HCT116 (cell line): ENCODE measurements at regions not wholly inside any gene's neighbourhood (a gene's known extent, or its start where the extent isn't known, plus 50 kb on each side); places are given as distances from the start of the nearest gene placed in this dataset.
A peak's percentile ranks its signal among the peaks of the same experiment; 100 is the strongest.

Experiments
- ATAC-seq: fragments of 200-7000 bp; cut with Tn5 transposase; 2 replicates; pipeline ENCODE4 v1.9.1; 2020; ENCODE audit warnings: mild to moderate bottlenecking, moderate library complexity
- BruUV-seq: library from RNA; stranded (reverse); fragments of 400-500 nt; replicated peaks from 2 replicates; lab custom pipeline; 2021; lab: Mats Ljungman, UMichigan
- CTCF ChIA-PET: fragments of 300-600 bp; sonication (Branson Sonifier 250); formaldehyde crosslinking; loops from one replicate; lab custom pipeline; 2021; ENCODE audit warnings: antibody characterized with exemption; lab: Charles Lee
- POLR2A ChIA-PET: fragments of 300-600, 350-600 bp; sonication (Branson Sonifier 250); formaldehyde crosslinking; loops from one replicate; lab custom pipeline; 2021; ENCODE audit warnings: antibody characterized with exemption; lab: Charles Lee
- RAD21 ChIA-PET, 2 experiments: fragments of 300-600 bp; sonication (Branson Sonifier 250); formaldehyde crosslinking; loops; one replicate each; lab custom pipeline; 2023; ENCODE audit warnings: low total read pairs in 2 of 2; ENCODE audit not compliant: uncharacterized antibody in 2 of 2, unreplicated experiment in 2 of 2, low non-redundant PET in 1 of 2; lab: Charles Lee
- DNase-seq: peaks from one replicate; pipeline ENCODE4 v3.0.0-alpha.2; 2010; ENCODE audit warnings: low read depth, low spot score
- H2AFZ ChIP-seq: fragments of 200-600 bp; shearing (Covaris generic), sonication (generic); 2 replicates; pipeline ENCODE4 v1.6.1; 2017; ENCODE audit warnings: low read depth, mixed run types, mixed read lengths, antibody characterized with exemption, low read length; ENCODE audit not compliant: poor library complexity, severe bottlenecking
- H3K27ac ChIP-seq: 2 replicates; pipeline ENCODE4 v1.5.1; 2012; ENCODE audit warnings: low read depth, low read length
- H3K27me3 ChIP-seq: fragments of 200-600 bp; sonication (generic); 2 replicates; pipeline ENCODE4 v1.6.1; 2016; ENCODE audit warnings: mixed run types, low read length, mixed read lengths; ENCODE audit not compliant: insufficient read depth
- H3K36me3 ChIP-seq, 2 experiments: fragments of 200-500 bp in 1 of 2; fragments of 200-600 bp in 1 of 2; sonication (Bioruptor generic) in 1 of 2; sonication (generic) in 1 of 2; 2 replicates each; pipeline versions ENCODE4 v1.5.1 to v1.6.1; 2014 to 2016; ENCODE audit warnings: low read length in 2 of 2, inconsistent platforms in 1 of 2, mixed read lengths in 1 of 2, mixed run types in 1 of 2; ENCODE audit not compliant: insufficient read depth in 2 of 2, control insufficient read depth in 1 of 2
- H3K4me1 ChIP-seq, 2 experiments: fragments of 200-600 bp in 1 of 2; sonication (generic) in 1 of 2; 2 replicates each; pipeline versions ENCODE4 v1.5.1 to v1.6.1; 2012 to 2017; ENCODE audit warnings: low read length in 2 of 2, inconsistent platforms in 1 of 2, mild to moderate bottlenecking in 1 of 2, mixed read lengths in 1 of 2, mixed run types in 1 of 2, moderate library complexity in 1 of 2; ENCODE audit not compliant: insufficient read depth in 2 of 2, control insufficient read depth in 1 of 2
- H3K4me2 ChIP-seq: fragments of 200-600 bp; sonication (generic); 2 replicates; pipeline ENCODE4 v1.6.1; 2017; ENCODE audit warnings: mixed run types, low read length, mixed read lengths
- H3K4me3 ChIP-seq, 2 experiments: fragments of 200-600 bp in 1 of 2; sonication (generic) in 1 of 2; replicated peaks in 1 of 2; 2 replicates each; pipeline ENCODE4 v1.5.1; 2011 to 2016; ENCODE audit warnings: low read length in 2 of 2, control low read depth in 1 of 2, low read depth in 1 of 2, mild to moderate bottlenecking in 1 of 2, mixed read lengths in 1 of 2, mixed run types in 1 of 2
- H3K79me2 ChIP-seq: fragments of 200-600 bp; sonication (generic); 2 replicates; pipeline ENCODE4 v1.6.1; 2017; ENCODE audit warnings: mild to moderate bottlenecking, mixed run types, low read length, moderate library complexity, mixed read lengths; ENCODE audit not compliant: insufficient read depth
- H3K9ac ChIP-seq: fragments of 200-600 bp; sonication (generic); 2 replicates; pipeline ENCODE4 v1.6.1; 2016; ENCODE audit warnings: low read length, mixed read lengths
- H3K9me2 ChIP-seq: fragments of 200-600 bp; sonication (generic), shearing (Covaris generic); 2 replicates; pipeline ENCODE4 v1.6.1; 2017; ENCODE audit warnings: mixed run types, mild to moderate bottlenecking, moderate library complexity; ENCODE audit not compliant: insufficient read depth
- H3K9me3 ChIP-seq, 2 experiments: fragments of 200-500 bp in 1 of 2; fragments of 200-600 bp in 1 of 2; sonication (Bioruptor generic) in 1 of 2; sonication (generic) in 1 of 2; 2 replicates each; pipeline ENCODE4 v1.6.1; 2014 to 2017; ENCODE audit warnings: low read length in 2 of 2, mixed read lengths in 2 of 2, inconsistent platforms in 1 of 2, low read depth in 1 of 2, mild to moderate bottlenecking in 1 of 2, mixed run types in 1 of 2, moderate library complexity in 1 of 2; ENCODE audit not compliant: control insufficient read depth in 1 of 2, insufficient read depth in 1 of 2
- H4K20me1 ChIP-seq: fragments of 200-600 bp; sonication (generic), shearing (Covaris generic); 2 replicates; pipeline ENCODE4 v1.6.1; 2017; ENCODE audit warnings: mixed run types, mild to moderate bottlenecking, moderate library complexity; ENCODE audit not compliant: insufficient read depth
- CBX3 ChIP-seq: IDR thresholded peaks from 2 replicates; pipeline ENCODE4 v1.6.1; 2012; ENCODE audit warnings: low read depth
- CEBPB ChIP-seq: IDR thresholded peaks from 2 replicates; pipeline ENCODE4 v1.6.1; 2012; ENCODE audit warnings: low read depth
- ELF1 ChIP-seq: IDR thresholded peaks from 2 replicates; pipeline ENCODE4 v1.6.1; 2012; ENCODE audit warnings: low read depth, borderline replicate concordance
- EZH2 ChIP-seq: fragments of 200-600 bp; sonication (generic); IDR thresholded peaks from 2 replicates; pipeline ENCODE4 v1.6.1; 2017; ENCODE audit warnings: antibody characterized with exemption, mixed run types
- FOSL1 ChIP-seq: IDR thresholded peaks from 2 replicates; pipeline ENCODE4 v1.6.1; 2012; ENCODE audit warnings: low read depth
- JUND ChIP-seq: IDR thresholded peaks from 2 replicates; pipeline ENCODE4 v1.6.1; 2012
- POLR2A ChIP-seq: IDR thresholded peaks from 2 replicates; pipeline ENCODE4 v1.7.0; 2011; ENCODE audit warnings: borderline replicate concordance; ENCODE audit not compliant: insufficient read depth, insufficient read length; ENCODE audit errors: extremely low read depth
- POLR2AphosphoS5 ChIP-seq: IDR thresholded peaks from 2 replicates; pipeline ENCODE4 v1.6.1; 2011; ENCODE audit warnings: mild to moderate bottlenecking, low read depth, low read length, moderate library complexity
- RAD21 ChIP-seq: IDR thresholded peaks from 2 replicates; pipeline ENCODE4 v1.6.1; 2012; ENCODE audit warnings: low read depth, mild to moderate bottlenecking
- SIN3A ChIP-seq: IDR thresholded peaks from 2 replicates; pipeline ENCODE4 v1.6.1; 2012; ENCODE audit warnings: low read depth
- SRF ChIP-seq: IDR thresholded peaks from 2 replicates; pipeline ENCODE4 v1.6.1; 2012; ENCODE audit warnings: low read depth
- YY1 ChIP-seq: IDR thresholded peaks from 2 replicates; pipeline ENCODE4 v1.6.1; 2011; ENCODE audit warnings: low read length, low read depth, moderate library complexity, mild to moderate bottlenecking; ENCODE audit not compliant: insufficient replicate concordance; ENCODE audit errors: extremely low read depth
- ZFX ChIP-seq: fragments of 450-650 bp; IDR thresholded peaks from 2 replicates; pipeline ENCODE4 v1.6.1; 2017
- intact Hi-C: fragments of 100-400 bp; cut with micrococcal nuclease; formaldehyde crosslinking; loops from 2 replicates; pipeline ENCODE4 v1.10.0; 2022
- TF ChIP-seq, protein P1 (sequence below): IDR thresholded peaks from 2 replicates; pipeline ENCODE4 v1.6.1; 2012
- TF ChIP-seq, protein P2 (sequence below): IDR thresholded peaks from 2 replicates; pipeline ENCODE4 v1.6.1; 2012
- TF ChIP-seq, protein P3 (sequence below), 3 experiments: fragments of 200-600 bp in 1 of 3; sonication (generic) in 1 of 3; IDR thresholded peaks in 2 of 3; conservative IDR thresholded peaks in 1 of 3; 2 replicates each; pipeline ENCODE4 v1.5.1; 2012 to 2017; ENCODE audit warnings: low read depth in 2 of 3, low read length in 2 of 3, antibody characterized with exemption in 1 of 3, borderline replicate concordance in 1 of 3, control low read depth in 1 of 3, mild to moderate bottlenecking in 1 of 3, mixed read lengths in 1 of 3, mixed run types in 1 of 3, moderate library complexity in 1 of 3; ENCODE audit not compliant: insufficient read depth in 1 of 3

DNA sequence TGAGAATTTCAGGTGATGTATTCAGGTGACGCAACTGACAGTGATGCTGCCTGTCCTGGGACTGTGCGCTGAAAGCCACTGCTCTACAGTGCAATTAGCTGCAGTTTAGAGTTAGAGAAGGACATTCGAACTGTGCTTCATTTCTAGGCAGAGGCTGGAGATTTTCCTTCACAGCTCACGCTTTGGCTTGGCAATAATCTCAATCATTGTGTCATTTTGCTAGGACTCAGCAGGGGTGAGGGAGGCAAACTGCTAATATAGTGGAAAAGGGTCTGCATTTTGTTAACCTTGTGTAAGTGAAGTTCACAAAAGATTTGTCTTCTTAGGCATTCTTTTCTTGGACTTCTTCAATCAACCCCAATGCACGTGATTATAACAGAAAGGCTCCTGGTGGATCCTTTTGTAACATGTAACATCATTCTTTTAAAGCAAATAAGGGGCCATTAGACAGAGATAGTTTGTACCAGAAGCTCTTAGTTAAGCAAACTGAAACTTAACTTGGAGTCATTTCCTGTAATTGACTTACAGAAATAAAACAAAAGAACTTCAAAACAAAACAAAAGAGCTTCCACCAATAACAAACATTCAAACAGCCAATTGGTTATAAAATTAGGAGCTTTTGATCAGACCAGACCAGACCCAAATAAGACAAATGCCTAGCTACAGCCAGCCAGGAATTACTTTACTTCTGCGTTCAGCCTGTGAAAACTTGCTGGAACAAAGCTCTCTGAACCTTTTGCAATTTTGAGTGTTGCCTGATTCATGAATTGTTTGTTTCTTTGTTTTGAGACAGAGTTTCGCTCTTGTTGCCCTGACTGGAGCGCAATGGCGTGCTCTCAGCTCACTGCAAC, 1376.3 kb upstream of the CELF4 start:
- no peak overlapping the region for H2AFZ ChIP-seq
- CTCF ChIA-PET: no interaction called here

More for the DNA sequence above, 1376.3 kb upstream of the CELF4 start:
- no peaks in the 10 kb centered on the region for H3K9me2 ChIP-seq
- no peak overlapping the region for H3K9ac ChIP-seq
- H4K20me1 ChIP-seq: no peaks in the 10 kb centered on the region
- POLR2A ChIA-PET: no interaction called here
- peak overlapping the region; percentile 65 for H3K4me2 ChIP-seq
- no peak for TF ChIP-seq RAD21
- TF ChIP-seq SRF: no peak
- TF ChIP-seq SIN3A: no peak
- TF ChIP-seq YY1: no peak
- no peak for TF ChIP-seq ZFX
- TF ChIP-seq, protein P1, sequence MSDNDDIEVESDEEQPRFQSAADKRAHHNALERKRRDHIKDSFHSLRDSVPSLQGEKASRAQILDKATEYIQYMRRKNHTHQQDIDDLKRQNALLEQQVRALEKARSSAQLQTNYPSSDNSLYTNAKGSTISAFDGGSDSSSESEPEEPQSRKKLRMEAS: no peak
- TF ChIP-seq EZH2: no peak
- TF ChIP-seq POLR2A: no peak
- TF ChIP-seq, protein P2, sequence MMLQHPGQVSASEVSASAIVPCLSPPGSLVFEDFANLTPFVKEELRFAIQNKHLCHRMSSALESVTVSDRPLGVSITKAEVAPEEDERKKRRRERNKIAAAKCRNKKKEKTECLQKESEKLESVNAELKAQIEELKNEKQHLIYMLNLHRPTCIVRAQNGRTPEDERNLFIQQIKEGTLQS: no peak
- TF ChIP-seq JUND: no peak
- TF ChIP-seq ELF1: no peak
- TF ChIP-seq FOSL1: no peak
- TF ChIP-seq CEBPB: no peak
- no peak for TF ChIP-seq CBX3
- TF ChIP-seq, protein P3, sequence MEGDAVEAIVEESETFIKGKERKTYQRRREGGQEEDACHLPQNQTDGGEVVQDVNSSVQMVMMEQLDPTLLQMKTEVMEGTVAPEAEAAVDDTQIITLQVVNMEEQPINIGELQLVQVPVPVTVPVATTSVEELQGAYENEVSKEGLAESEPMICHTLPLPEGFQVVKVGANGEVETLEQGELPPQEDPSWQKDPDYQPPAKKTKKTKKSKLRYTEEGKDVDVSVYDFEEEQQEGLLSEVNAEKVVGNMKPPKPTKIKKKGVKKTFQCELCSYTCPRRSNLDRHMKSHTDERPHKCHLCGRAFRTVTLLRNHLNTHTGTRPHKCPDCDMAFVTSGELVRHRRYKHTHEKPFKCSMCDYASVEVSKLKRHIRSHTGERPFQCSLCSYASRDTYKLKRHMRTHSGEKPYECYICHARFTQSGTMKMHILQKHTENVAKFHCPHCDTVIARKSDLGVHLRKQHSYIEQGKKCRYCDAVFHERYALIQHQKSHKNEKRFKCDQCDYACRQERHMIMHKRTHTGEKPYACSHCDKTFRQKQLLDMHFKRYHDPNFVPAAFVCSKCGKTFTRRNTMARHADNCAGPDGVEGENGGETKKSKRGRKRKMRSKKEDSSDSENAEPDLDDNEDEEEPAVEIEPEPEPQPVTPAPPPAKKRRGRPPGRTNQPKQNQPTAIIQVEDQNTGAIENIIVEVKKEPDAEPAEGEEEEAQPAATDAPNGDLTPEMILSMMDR (IDR thresholded peaks at IDR 0.05 in 2 of 3, conservative IDR thresholded peaks at IDR 0.05 in 1 of 3; ENCODE audit: borderline replicate concordance in 1 of 3, insufficient read depth in 1 of 3, low read depth in 2 of 3, low read length in 2 of 3): no peak
- no peak for TF ChIP-seq POLR2AphosphoS5
- TF ChIP-seq, all 23 proteins: peak for 0
- ATAC-seq (peak; percentile 22; the same call in 1 of the 2 replicates), DNase-seq (no peak)
- Histone ChIP-seq H3K9me3 (no peaks in the 10 kb centered on the region; a peak in 1 of 4 replicates), H3K27ac (peak overlapping the region; percentile 69), H3K4me1 (peaks cover 0 to 14% of the 10 kb centered on the region in 2 experiments; a peak in 2 of 4 replicates), H3K4me3 (peak overlapping the region; percentile 32 to 55), H3K36me3 (no peaks in the 10 kb centered on the region), H3K79me2 (no peaks in the 10 kb centered on the region), H3K27me3 (no peaks in the 10 kb centered on the region)
- TSS peak; percentile 59 for BruUV-seq
- RAD21 ChIA-PET: no interaction called here
- intact Hi-C loops: no loop called here
